HepG2 (cell line): ENCODE measurements at regions not wholly inside any gene's neighbourhood (a gene's known extent, or its start where the extent isn't known, plus 50 kb on each side); places are given as distances from the start of the nearest gene placed in this dataset.

Experiments used
- ATAC-seq: fragments of 200-7000 bp; cut with Tn5 transposase; 3 replicates; pipeline ENCODE4 v1.9.1; 2020; ENCODE audit warnings: mild to moderate bottlenecking, moderate library complexity
- BruUV-seq: library from RNA; stranded (reverse); fragments of 400-500 nt; replicated peaks from 2 replicates; lab custom pipeline; 2021; lab: Mats Ljungman, UMichigan
- CTCF ChIA-PET: fragments of 300-600 bp; formaldehyde crosslinking; extraction: SDS; loops from one replicate; lab custom pipeline; 2021; ENCODE audit warnings: low total read pairs, inconsistent platforms, low intra/inter-chr PET ratio; lab: Yijun Ruan, JAX
- POLR2A ChIA-PET: fragments of 350-600 bp; sonication (Branson Sonifier 250); formaldehyde crosslinking; loops from one replicate; lab custom pipeline; 2020; ENCODE audit warnings: antibody characterized with exemption, inconsistent platforms; lab: Yijun Ruan, JAX
- DNase-seq: peaks from one replicate; pipeline ENCODE4 v3.0.0-alpha.2; 2015; ENCODE audit warnings: low spot score
- FAIRE-seq: peaks from 3 replicates; lab custom pipeline; 2011; peaks lifted over from hg19 to GRCh38; lab: Jason Lieb, UNC
- H2AFZ ChIP-seq: one replicate; pipeline ENCODE4 v1.6.1; 2011; ENCODE audit warnings: low read length, inconsistent platforms
- H3K27ac ChIP-seq: fragments of 300-600 bp; 3 replicates; pipeline ENCODE4 v1.8.0; 2011; ENCODE audit warnings: mixed run types, mild to moderate bottlenecking, mixed read lengths, low read length, inconsistent platforms; ENCODE audit not compliant: insufficient read depth; ENCODE audit errors: extremely low read length
- H3K27me3 ChIP-seq, 2 experiments: fragments of 200-600 bp in 1 of 2; 2 replicates in 1 of 2; 3 replicates in 1 of 2; pipeline versions ENCODE4 v1.6.0 to v1.8.0; 2011; ENCODE audit warnings: low read length in 2 of 2, mild to moderate bottlenecking in 2 of 2, moderate library complexity in 2 of 2, inconsistent platforms in 1 of 2; ENCODE audit not compliant: insufficient read depth in 2 of 2, control insufficient read depth in 1 of 2
- H3K36me3 ChIP-seq, 2 experiments: fragments of 200-600 bp in 1 of 2; replicated peaks in 1 of 2; 2 replicates in 1 of 2; 3 replicates in 1 of 2; pipeline versions ENCODE4 v1.5.1 to v1.8.0; 2011; ENCODE audit warnings: low read length in 2 of 2, inconsistent platforms in 1 of 2; ENCODE audit not compliant: insufficient read depth in 2 of 2, control insufficient read depth in 1 of 2
- H3K4me1 ChIP-seq: 2 replicates; pipeline ENCODE4 v1.5.1; 2012; ENCODE audit warnings: low read length, inconsistent platforms; ENCODE audit not compliant: insufficient read depth
- H3K4me2 ChIP-seq: 2 replicates; pipeline ENCODE4 v1.6.0; 2011; ENCODE audit warnings: low read depth, low read length, inconsistent platforms
- H3K4me3 ChIP-seq, 3 experiments: fragments of 200-600 bp in 1 of 3; sonication (generic), shearing (Covaris generic) in 1 of 3; replicated peaks in 1 of 3; 2 replicates each; pipeline ENCODE4 v1.5.1; 2011 to 2016; ENCODE audit warnings: low read length in 3 of 3, inconsistent platforms in 2 of 3, low read depth in 2 of 3, mild to moderate bottlenecking in 2 of 3, control low read depth in 1 of 3, mixed read lengths in 1 of 3; ENCODE audit not compliant: insufficient read depth in 1 of 3
- H3K79me2 ChIP-seq: one replicate; pipeline ENCODE4 v1.6.1; 2011; ENCODE audit warnings: low read length, inconsistent platforms; ENCODE audit not compliant: insufficient read depth
- H3K9ac ChIP-seq: 2 replicates; pipeline ENCODE4 v1.6.0; 2011; ENCODE audit warnings: mild to moderate bottlenecking, low read depth, low read length, inconsistent platforms; ENCODE audit not compliant: insufficient read depth
- H3K9me3 ChIP-seq: 2 replicates; pipeline ENCODE4 v1.5.1; 2012; ENCODE audit warnings: mild to moderate bottlenecking, low read length
- H4K20me1 ChIP-seq: 2 replicates; pipeline ENCODE4 v1.6.0; 2011; ENCODE audit warnings: inconsistent platforms, mild to moderate bottlenecking, low read length, moderate library complexity; ENCODE audit not compliant: insufficient read depth
- GATA4 ChIP-seq: sonication (generic); IDR thresholded peaks from 2 replicates; pipeline ENCODE4 v1.6.1; 2016; ENCODE audit warnings: antibody characterized with exemption, low read depth, borderline replicate concordance
- GLMP ChIP-seq: sonication (generic); formaldehyde crosslinking; IDR thresholded peaks from 2 replicates; pipeline ENCODE4 v1.9.0; 2021; ENCODE audit warnings: missing genetic modification reagents, mild to moderate bottlenecking, borderline replicate concordance
- MAZ ChIP-seq, 2 experiments: sonication (generic) in 1 of 2; formaldehyde crosslinking in 1 of 2; IDR thresholded peaks; 2 replicates each; pipeline versions ENCODE4 v1.5.0 to v1.6.1; 2012 to 2020; ENCODE audit warnings: low read depth in 2 of 2, mild to moderate bottlenecking in 2 of 2, borderline replicate concordance in 1 of 2, improper control_type of control experiment in 1 of 2, low read length in 1 of 2, missing genetic modification reagents in 1 of 2, moderate library complexity in 1 of 2
- ZBTB42 ChIP-seq: sonication (generic); formaldehyde crosslinking; IDR thresholded peaks from 2 replicates; pipeline ENCODE4 v1.5.0; 2020; ENCODE audit warnings: mild to moderate bottlenecking, missing genetic modification reagents
- ZMYM3 ChIP-seq: sonication (generic); formaldehyde crosslinking; IDR thresholded peaks from 2 replicates; pipeline ENCODE4 v1.5.1; 2020; ENCODE audit warnings: mild to moderate bottlenecking, missing genetic modification reagents
- ZNF121 ChIP-seq: sonication (generic); formaldehyde crosslinking; IDR thresholded peaks from 2 replicates; pipeline ENCODE4 v1.5.0; 2020; ENCODE audit warnings: mild to moderate bottlenecking, missing genetic modification reagents
- ZNF713 ChIP-seq: sonication (generic); formaldehyde crosslinking; IDR thresholded peaks from 2 replicates; pipeline ENCODE4 v1.4.0; 2020; ENCODE audit warnings: mild to moderate bottlenecking, missing genetic modification reagents
- WGBS: methylation state at CpG from one replicate; pipeline ENCODE4 v1.1.6; 2017; ENCODE audit warnings: low lambda C conversion rate; 5-methylcytosine and 5-hydroxymethylcytosine counted together
- in situ Hi-C: cut with HindIII; loops from 2 replicates; pipeline ENCODE4 v1.10.0; 2017; ENCODE audit warnings: low pct_unique_long_range_greater_than_20kb; ENCODE audit not compliant: extremely low pct_ligation_motif_present
- intact Hi-C: fragments of 100-400 bp; cut with micrococcal nuclease; formaldehyde crosslinking; loops from one replicate; pipeline ENCODE4 v1.10.0; 2022; ENCODE audit not compliant: unreplicated experiment
- TF ChIP-seq, protein P1 (sequence below): sonication (generic); formaldehyde crosslinking; IDR thresholded peaks from 2 replicates; pipeline ENCODE4 v1.4.0; 2020; ENCODE audit warnings: missing genetic modification reagents, borderline replicate concordance

DNA sequence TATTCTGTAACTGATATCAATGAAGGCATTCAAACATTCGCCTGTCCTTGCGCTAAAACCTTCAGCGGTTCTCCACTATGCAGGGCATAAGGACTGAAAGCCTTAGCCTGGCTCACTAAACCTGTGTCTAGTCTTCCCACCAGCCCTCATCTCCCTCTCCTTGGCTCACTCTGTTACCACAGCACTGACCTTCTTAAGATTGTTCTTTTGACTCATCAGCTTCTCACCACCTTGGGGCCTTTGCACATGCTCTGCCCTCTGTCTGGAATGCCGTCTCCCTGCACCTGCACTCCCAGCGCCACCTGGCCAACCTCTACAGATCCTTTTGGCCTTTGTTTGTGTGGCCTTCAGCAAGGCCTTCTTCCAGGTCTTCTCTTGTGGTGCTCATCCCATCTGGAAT lies 131.8 kb upstream of the IER5L start:
- Histone ChIP-seq H3K4me3 (no peak overlapping the region), H3K4me1 (peaks cover 39% of the 10 kb centered on the region), H3K4me2 (no peak overlapping the region), H3K9ac (no peak overlapping the region), H4K20me1 (no peaks in the 10 kb centered on the region), H3K79me2 (no peaks in the 10 kb centered on the region), H3K36me3 (no peaks in the 10 kb centered on the region), H2AFZ (no peak overlapping the region), H3K27ac (no peak overlapping the region), H3K27me3 (peaks cover 2 to 28% of the 10 kb centered on the region in 2 experiments; a peak in 4 of 5 replicates), H3K9me3 (no peaks in the 10 kb centered on the region)
- FAIRE-seq: no peak
- DNase-seq: no peak
- 38% methylated on average over 3 of the region's 5 CpGs for WGBS
- ChIA-PET POLR2A (interaction anchor here (0.8 kb wide), 1 partner anchor 24 kb away, joined by 3 read pairs; no protein-coding TSS in a partner anchor), CTCF (no interaction called here)
- ATAC-seq: no peak
- BruUV-seq: no TSS peak
- intact Hi-C loops: loop anchor here (5.0 kb wide), 1 partner anchor 32 kb away; no protein-coding TSS in a partner anchor
- in situ Hi-C loops: no loop called here
- TF ChIP-seq MAZ (IDR thresholded peaks at IDR 0.05; ENCODE audit: borderline replicate concordance, low read depth, low read length) (no peak), MAZ (CRISPR knock-in tag; IDR thresholded peaks at IDR 0.05; ENCODE audit: low read depth) (no peak), ZNF713 (CRISPR knock-in tag) (no peak), ZBTB42 (CRISPR knock-in tag) (no peak), GLMP (CRISPR knock-in tag) (no peak), ZNF121 (CRISPR knock-in tag) (peak; percentile 65), GATA4 (no peak), ZMYM3 (0 out of 2 replicates have a peak, but pooled peaks have one; percentile 19)

DNA sequence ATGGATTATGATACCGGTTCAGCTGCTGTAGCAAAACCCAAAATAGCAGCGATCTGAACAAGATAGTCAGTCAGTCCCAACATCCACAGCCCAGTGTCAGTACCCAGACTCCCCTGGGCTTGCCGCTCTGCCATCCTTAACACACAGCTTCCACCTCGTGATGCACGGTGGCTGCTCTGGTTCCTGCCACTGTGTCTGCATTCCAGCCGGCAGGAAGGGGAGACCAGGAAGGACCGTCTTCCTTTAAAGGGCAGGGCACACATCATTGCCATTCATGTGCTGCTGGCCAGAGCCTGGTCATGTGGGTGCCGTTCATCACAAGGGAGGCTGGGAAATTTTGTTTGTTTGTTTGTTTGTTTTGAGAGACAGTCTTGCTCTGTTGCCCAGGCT lies 131.0 kb upstream of the IER5L start:
- intact Hi-C loops (loop anchor here (5.0 kb wide), 1 partner anchor 33 kb away; no protein-coding TSS in a partner anchor), in situ Hi-C loops (no loop called here)
- H3K36me3 ChIP-seq: no peaks in the 10 kb centered on the region
- no TSS peak for BruUV-seq
- no peak overlapping the region for H2AFZ ChIP-seq
- peaks cover 2 to 28% of the 10 kb centered on the region in 2 experiments; a peak in 4 of 5 replicates for H3K27me3 ChIP-seq
- DNase-seq (no peak), ATAC-seq (no peak), FAIRE-seq (no peak)
- H4K20me1 ChIP-seq: no peaks in the 10 kb centered on the region
- POLR2A ChIA-PET: interaction anchor here (1.1 kb wide), 1 partner anchor 8 kb away, joined by 3 read pairs; no protein-coding TSS in a partner anchor
- 66% methylated on average over 7 of the region's 8 CpGs for WGBS
- H3K4me3 ChIP-seq: no peak overlapping the region
- H3K27ac ChIP-seq: no peak overlapping the region
- no peaks in the 10 kb centered on the region for H3K79me2 ChIP-seq
- no peaks in the 10 kb centered on the region for H3K9me3 ChIP-seq
- CTCF ChIA-PET: no interaction called here
- no peak overlapping the region for H3K4me2 ChIP-seq
- H3K4me1 ChIP-seq: peaks cover 30% of the 10 kb centered on the region
- TF ChIP-seq, protein P1, sequence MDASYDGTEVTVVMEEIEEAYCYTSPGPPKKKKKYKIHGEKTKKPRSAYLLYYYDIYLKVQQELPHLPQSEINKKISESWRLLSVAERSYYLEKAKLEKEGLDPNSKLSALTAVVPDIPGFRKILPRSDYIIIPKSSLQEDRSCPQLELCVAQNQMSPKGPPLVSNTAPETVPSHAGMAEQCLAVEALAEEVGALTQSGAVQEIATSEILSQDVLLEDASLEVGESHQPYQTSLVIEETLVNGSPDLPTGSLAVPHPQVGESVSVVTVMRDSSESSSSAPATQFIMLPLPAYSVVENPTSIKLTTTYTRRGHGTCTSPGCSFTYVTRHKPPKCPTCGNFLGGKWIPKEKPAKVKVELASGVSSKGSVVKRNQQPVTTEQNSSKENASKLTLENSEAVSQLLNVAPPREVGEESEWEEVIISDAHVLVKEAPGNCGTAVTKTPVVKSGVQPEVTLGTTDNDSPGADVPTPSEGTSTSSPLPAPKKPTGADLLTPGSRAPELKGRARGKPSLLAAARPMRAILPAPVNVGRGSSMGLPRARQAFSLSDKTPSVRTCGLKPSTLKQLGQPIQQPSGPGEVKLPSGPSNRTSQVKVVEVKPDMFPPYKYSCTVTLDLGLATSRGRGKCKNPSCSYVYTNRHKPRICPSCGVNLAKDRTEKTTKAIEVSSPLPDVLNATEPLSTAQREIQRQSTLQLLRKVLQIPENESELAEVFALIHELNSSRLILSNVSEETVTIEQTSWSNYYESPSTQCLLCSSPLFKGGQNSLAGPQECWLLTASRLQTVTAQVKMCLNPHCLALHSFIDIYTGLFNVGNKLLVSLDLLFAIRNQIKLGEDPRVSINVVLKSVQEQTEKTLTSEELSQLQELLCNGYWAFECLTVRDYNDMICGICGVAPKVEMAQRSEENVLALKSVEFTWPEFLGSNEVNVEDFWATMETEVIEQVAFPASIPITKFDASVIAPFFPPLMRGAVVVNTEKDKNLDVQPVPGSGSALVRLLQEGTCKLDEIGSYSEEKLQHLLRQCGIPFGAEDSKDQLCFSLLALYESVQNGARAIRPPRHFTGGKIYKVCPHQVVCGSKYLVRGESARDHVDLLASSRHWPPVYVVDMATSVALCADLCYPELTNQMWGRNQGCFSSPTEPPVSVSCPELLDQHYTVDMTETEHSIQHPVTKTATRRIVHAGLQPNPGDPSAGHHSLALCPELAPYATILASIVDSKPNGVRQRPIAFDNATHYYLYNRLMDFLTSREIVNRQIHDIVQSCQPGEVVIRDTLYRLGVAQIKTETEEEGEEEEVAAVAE: no peak
- peak; percentile 74 for TF ChIP-seq ZMYM3
- no peak overlapping the region for H3K9ac ChIP-seq
